SK-N-SH treated with all-trans-retinoic acid at 6 μM for 48 hours (cell line): ENCODE measurements at regions not wholly inside any gene's neighbourhood (a gene's known extent, or its start where the extent isn't known, plus 50 kb on each side); places are given as distances from the start of the nearest gene placed in this dataset.

Experiments
- ARNTL ChIP-seq: fragments of 450-650 bp; formaldehyde crosslinking; IDR thresholded peaks from 2 replicates; pipeline ENCODE4 v1.5.0; 2020; ENCODE audit warnings: low read depth, mild to moderate bottlenecking, moderate library complexity, borderline replicate concordance
- CSRNP3 ChIP-seq: fragments of 250-450 bp; sonication (Bioruptor Pico); IDR thresholded peaks from 2 replicates; pipeline ENCODE4 v1.5.1; 2021; ENCODE audit warnings: mild to moderate bottlenecking, moderate library complexity
- GLIS3 ChIP-seq: fragments of 250-450 bp; sonication (Bioruptor Pico); IDR thresholded peaks from 2 replicates; pipeline ENCODE4 v1.5.0; 2020; ENCODE audit warnings: mild to moderate bottlenecking, moderate library complexity
- PATZ1 ChIP-seq: fragments of 250-450 bp; sonication (Bioruptor Pico); IDR thresholded peaks from 2 replicates; pipeline ENCODE4 v1.8.0; 2020; ENCODE audit warnings: mild to moderate bottlenecking, moderate library complexity, borderline replicate concordance
- POU6F1 ChIP-seq: fragments of 250-450 bp; sonication (Bioruptor Pico); IDR thresholded peaks from 2 replicates; pipeline ENCODE4 v1.8.0; 2021; ENCODE audit warnings: low read depth, mild to moderate bottlenecking, moderate library complexity, borderline replicate concordance
- PPARA ChIP-seq: fragments of 250-450 bp; sonication (Bioruptor Pico); IDR thresholded peaks from 2 replicates; pipeline ENCODE4 v1.5.0; 2020; ENCODE audit warnings: mild to moderate bottlenecking, borderline replicate concordance
- TSHZ2 ChIP-seq: fragments of 250-450 bp; sonication (Bioruptor Pico); IDR thresholded peaks from 2 replicates; pipeline ENCODE4 v1.5.0; 2020; ENCODE audit warnings: mild to moderate bottlenecking, moderate library complexity
- ZFP3 ChIP-seq: fragments of 250-450 bp; sonication (Bioruptor Pico); IDR thresholded peaks from 2 replicates; pipeline ENCODE4 v1.5.0; 2020; ENCODE audit warnings: mild to moderate bottlenecking, moderate library complexity
- ZFP30 ChIP-seq: fragments of 450-650 bp; formaldehyde crosslinking; IDR thresholded peaks from 2 replicates; pipeline ENCODE4 v1.5.0; 2022; ENCODE audit warnings: mild to moderate bottlenecking, moderate library complexity
- ZNF565 ChIP-seq: fragments of 450-650 bp; formaldehyde crosslinking; conservative IDR thresholded peaks from 2 replicates; pipeline ENCODE4 v1.5.0; 2020; ENCODE audit warnings: low read depth, mild to moderate bottlenecking, moderate library complexity
- ZNF70 ChIP-seq: fragments of 450-650 bp; formaldehyde crosslinking; IDR thresholded peaks from 2 replicates; pipeline ENCODE4 v1.5.0; 2020; ENCODE audit warnings: mild to moderate bottlenecking, moderate library complexity
- ZNF8 ChIP-seq: fragments of 450-650 bp; formaldehyde crosslinking; IDR thresholded peaks from 2 replicates; pipeline ENCODE4 v1.5.0; 2020; ENCODE audit warnings: mild to moderate bottlenecking, moderate library complexity

GRCh38 chr4:12651876-12652275 is 832.3 kb downstream of the RAB28 start:
- TF ChIP-seq CSRNP3 (CRISPR knock-in tag) (no peak), TSHZ2 (CRISPR knock-in tag) (no peak), ZFP3 (no peak), PATZ1 (CRISPR knock-in tag) (no peak), ZNF70 (CRISPR knock-in tag) (no peak), GLIS3 (no peak), ZNF8 (CRISPR knock-in tag) (no peak), ZFP30 (CRISPR knock-in tag) (no peak), POU6F1 (no peak), PPARA (CRISPR knock-in tag) (no peak), ARNTL (CRISPR knock-in tag) (no peak), ZNF565 (no peak)
